H1 (cell line): ENCODE measurements at regions not wholly inside any gene's neighbourhood (a gene's known extent, or its start where the extent isn't known, plus 50 kb on each side); places are given as distances from the start of the nearest gene placed in this dataset.

ENCODE experiments used
- CTCF ChIA-PET: fragments of 300-600 bp; sonication (Branson Sonifier 250); formaldehyde crosslinking; loops from one replicate; lab custom pipeline; 2021; ENCODE audit not compliant: partially characterized antibody; lab: Charles Lee
- POLR2A ChIA-PET: fragments of 300-600 bp; sonication (Branson Sonifier 250); formaldehyde crosslinking; loops from one replicate; lab custom pipeline; 2021; ENCODE audit warnings: inconsistent platforms; ENCODE audit not compliant: partially characterized antibody; lab: Charles Lee
- DNase-seq, 2 experiments: peaks; one replicate each; pipeline versions ENCODE4 v3.0.0 to v3.0.0-alpha.2; 2010 to 2022; ENCODE audit warnings: low spot score in 2 of 2, low read depth in 1 of 2, mixed read lengths in 1 of 2
- FAIRE-seq: peaks from 2 replicates; lab custom pipeline; 2011; peaks lifted over from hg19 to GRCh38; lab: Jason Lieb, UNC
- H2AFZ ChIP-seq: 2 replicates; pipeline ENCODE4 v1.8.1; 2012; ENCODE audit warnings: low read length, inconsistent platforms
- H2AK5ac ChIP-seq: 2 replicates; pipeline ENCODE4 v1.6.1; 2013; ENCODE audit warnings: low read depth, low read length
- H2BK120ac ChIP-seq: replicated peaks from 2 replicates; pipeline ENCODE3; 2013; ENCODE audit warnings: low read depth, low read length, inconsistent platforms
- H2BK12ac ChIP-seq: 2 replicates; pipeline ENCODE4 v1.6.1; 2013; ENCODE audit warnings: low read depth, low read length
- H2BK15ac ChIP-seq: 2 replicates; pipeline ENCODE4 v1.6.1; 2013; ENCODE audit warnings: low read length
- H2BK20ac ChIP-seq: 2 replicates; pipeline ENCODE4 v1.6.1; 2013; ENCODE audit warnings: low read length
- H2BK5ac ChIP-seq: 2 replicates; pipeline ENCODE4 v1.6.1; 2013; ENCODE audit warnings: low read depth, low read length
- H3K14ac ChIP-seq: 2 replicates; pipeline ENCODE4 v1.6.1; 2013; ENCODE audit warnings: inconsistent platforms; ENCODE audit not compliant: insufficient read length
- H3K18ac ChIP-seq: 2 replicates; pipeline ENCODE4 v1.6.1; 2013; ENCODE audit warnings: low read length; ENCODE audit errors: extremely low read depth
- H3K23ac ChIP-seq: 2 replicates; pipeline ENCODE4 v1.6.1; 2013; ENCODE audit warnings: inconsistent platforms; ENCODE audit not compliant: insufficient read length
- H3K23me2 ChIP-seq: 2 replicates; pipeline ENCODE4 v1.6.1; 2013; ENCODE audit warnings: low read depth, low read length
- H3K27ac ChIP-seq: 2 replicates; pipeline ENCODE4 v1.6.1; 2011; ENCODE audit warnings: low read depth, low read length, inconsistent platforms
- H3K27me3 ChIP-seq, 4 experiments: replicated peaks in 1 of 4; 1 replicate in 1 of 4; 2 replicates in 3 of 4; pipeline versions ENCODE4 v1.6.1 to v1.8.1; 2011 to 2013; ENCODE audit warnings: low read length in 3 of 4, mild to moderate bottlenecking in 3 of 4, inconsistent platforms in 2 of 4, mixed read lengths in 2 of 4, moderate library complexity in 1 of 4; ENCODE audit not compliant: control insufficient read depth in 3 of 4, insufficient read depth in 3 of 4; ENCODE audit errors: extremely low read depth in 1 of 4
- H3K36me3 ChIP-seq, 4 experiments: 2 replicates each; pipeline versions ENCODE4 v1.6.1 to v1.8.1; 2011 to 2013; ENCODE audit warnings: mild to moderate bottlenecking in 4 of 4, low read length in 3 of 4, moderate library complexity in 2 of 4, control low read depth in 1 of 4, inconsistent platforms in 1 of 4; ENCODE audit not compliant: insufficient read depth in 4 of 4, control insufficient read depth in 2 of 4
- H3K4ac ChIP-seq: replicated peaks from 2 replicates; pipeline ENCODE3; 2013; ENCODE audit warnings: low read length, low read depth, mixed read lengths, inconsistent platforms; ENCODE audit not compliant: insufficient read length
- H3K4me1 ChIP-seq, 4 experiments: replicated peaks in 1 of 4; 1 replicate in 1 of 4; 2 replicates in 3 of 4; pipeline versions ENCODE4 v1.6.1 to v1.8.1; 2011 to 2013; ENCODE audit warnings: low read length in 3 of 4, inconsistent platforms in 2 of 4, mixed read lengths in 1 of 4; ENCODE audit not compliant: insufficient read depth in 4 of 4, control insufficient read depth in 3 of 4
- H3K4me2 ChIP-seq, 2 experiments: 2 replicates each; pipeline versions ENCODE4 v1.6.1 to v1.8.1; 2011 to 2013; ENCODE audit warnings: low read depth in 2 of 2, low read length in 2 of 2, control low read depth in 1 of 2, inconsistent platforms in 1 of 2, mild to moderate bottlenecking in 1 of 2; ENCODE audit not compliant: insufficient read depth in 1 of 2
- H3K4me3 ChIP-seq, 4 experiments: fragments of 200-600, 300-600 bp in 1 of 4; sonication (generic), shearing (Covaris generic), sonication (Bioruptor Twin) in 1 of 4; 2 replicates each; pipeline versions ENCODE4 v1.5.1 to v1.8.1; 2011 to 2016; ENCODE audit warnings: low read length in 4 of 4, low read depth in 3 of 4, control low read depth in 2 of 4, inconsistent platforms in 2 of 4, mild to moderate bottlenecking in 2 of 4, mixed read lengths in 1 of 4, moderate library complexity in 1 of 4; ENCODE audit not compliant: insufficient read depth in 2 of 4; ENCODE audit errors: extremely low read depth in 1 of 4
- H3K56ac ChIP-seq: replicated peaks from 2 replicates; pipeline ENCODE3; 2013; ENCODE audit warnings: low read depth, mild to moderate bottlenecking, mixed read lengths, low read length, inconsistent platforms; ENCODE audit not compliant: insufficient read length
- H3K79me1 ChIP-seq: 2 replicates; pipeline ENCODE4 v1.6.1; 2013; ENCODE audit warnings: low read depth, low read length, control low read depth
- H3K79me2 ChIP-seq, 2 experiments: 2 replicates each; pipeline versions ENCODE4 v1.6.1 to v1.8.1; 2012 to 2013; ENCODE audit warnings: low read length in 2 of 2, mild to moderate bottlenecking in 2 of 2, inconsistent platforms in 1 of 2; ENCODE audit not compliant: insufficient read depth in 2 of 2, control insufficient read depth in 1 of 2
- H3K9ac ChIP-seq, 4 experiments: replicated peaks in 1 of 4; 1 replicate in 1 of 4; 2 replicates in 3 of 4; pipeline versions ENCODE4 v1.6.1 to v1.8.1; 2011 to 2013; ENCODE audit warnings: low read depth in 3 of 4, low read length in 3 of 4, control low read depth in 2 of 4, mild to moderate bottlenecking in 2 of 4, moderate library complexity in 2 of 4, inconsistent platforms in 1 of 4; ENCODE audit errors: extremely low read depth in 1 of 4
- H3K9me3 ChIP-seq, 2 experiments: 2 replicates each; pipeline versions ENCODE4 v1.6.1 to v1.8.1; 2012 to 2013; ENCODE audit warnings: mild to moderate bottlenecking in 2 of 2, moderate library complexity in 2 of 2, control low read depth in 1 of 2, inconsistent platforms in 1 of 2, low read depth in 1 of 2, low read length in 1 of 2, mixed read lengths in 1 of 2; ENCODE audit not compliant: insufficient read depth in 2 of 2
- H4K20me1 ChIP-seq, 2 experiments: replicated peaks in 1 of 2; 2 replicates each; pipeline versions ENCODE3 to v1.8.1; 2011 to 2013; ENCODE audit warnings: inconsistent platforms in 2 of 2, low read length in 2 of 2, mild to moderate bottlenecking in 1 of 2; ENCODE audit not compliant: insufficient read depth in 2 of 2, control insufficient read depth in 1 of 2
- H4K5ac ChIP-seq: 2 replicates; pipeline ENCODE4 v1.6.1; 2013; ENCODE audit warnings: low read length, low read depth, mixed read lengths, inconsistent platforms; ENCODE audit not compliant: insufficient read length
- H4K8ac ChIP-seq: 2 replicates; pipeline ENCODE4 v1.8.0; 2013; ENCODE audit warnings: mild to moderate bottlenecking, moderate library complexity, low read length, inconsistent platforms; ENCODE audit not compliant: insufficient read depth; ENCODE audit errors: extremely low read depth
- H4K91ac ChIP-seq: replicated peaks from 2 replicates; pipeline ENCODE3; 2013; ENCODE audit warnings: low read length, mixed read lengths, inconsistent platforms; ENCODE audit not compliant: insufficient read length
- CBX5 ChIP-seq: fragments of 300-800, 300-1000 bp; sonication (generic); IDR thresholded peaks from 2 replicates; pipeline ENCODE4 v1.7.1; 2016; ENCODE audit warnings: antibody characterized with exemption, low read length, low read depth
- CREB1 ChIP-seq: IDR thresholded peaks from 2 replicates; pipeline ENCODE4 v1.6.1; 2012; ENCODE audit warnings: inconsistent platforms
- GTF2F1 ChIP-seq: IDR thresholded peaks from 2 replicates; pipeline ENCODE4 v1.6.1; 2012; ENCODE audit warnings: low read depth, low read length, improper control_type of control experiment, borderline replicate concordance
- KDM5A ChIP-seq: fragments of 200-600 bp; IDR thresholded peaks from 2 replicates; pipeline ENCODE4 v1.7.1; 2012; ENCODE audit warnings: mild to moderate bottlenecking, low read length, inconsistent platforms, mixed read lengths
- MAFK ChIP-seq: IDR thresholded peaks from 2 replicates; pipeline ENCODE4 v1.6.1; 2012; ENCODE audit warnings: low read depth, mild to moderate bottlenecking, improper control_type of control experiment, low read length
- POLR2A ChIP-seq, 2 experiments: IDR thresholded peaks; 1 replicate in 1 of 2; 2 replicates in 1 of 2; pipeline ENCODE4 v1.6.1; 2011; ENCODE audit warnings: low read depth in 2 of 2, low read length in 2 of 2, mild to moderate bottlenecking in 2 of 2; ENCODE audit errors: control extremely low read depth in 1 of 2
- SIX5 ChIP-seq: IDR thresholded peaks from 2 replicates; pipeline ENCODE4 v1.6.1; 2011; ENCODE audit warnings: mild to moderate bottlenecking, low read depth, low read length
- SP2 ChIP-seq: IDR thresholded peaks from 2 replicates; pipeline ENCODE4 v1.6.1; 2012; ENCODE audit warnings: mild to moderate bottlenecking, low read length, inconsistent platforms
- TAF1 ChIP-seq: IDR thresholded peaks from 2 replicates; pipeline ENCODE4 v1.6.1; 2011; ENCODE audit warnings: mild to moderate bottlenecking, low read depth, low read length
- WGBS, 2 experiments: shearing (Covaris generic) in 1 of 2; methylation state at CpG; one replicate each; pipeline versions ENCODE4 v1.1.6 to v1.1.7; 2013 to 2015; ENCODE audit warnings: low lambda C conversion rate in 2 of 2, mixed read lengths in 2 of 2, inconsistent platforms in 1 of 2, low coverage in 1 of 2, missing lambda C conversion rate in 1 of 2; ENCODE audit not compliant: insufficient replicate concordance in 2 of 2, insufficient coverage in 1 of 2, insufficient read length in 1 of 2; ENCODE audit errors: extremely low coverage in 1 of 2, missing lambda C conversion rate in 1 of 2; 5-methylcytosine and 5-hydroxymethylcytosine counted together
- TF ChIP-seq, protein P1 (sequence below): IDR thresholded peaks from 2 replicates; pipeline ENCODE4 v1.6.1; 2012; ENCODE audit warnings: inconsistent platforms

DNA sequence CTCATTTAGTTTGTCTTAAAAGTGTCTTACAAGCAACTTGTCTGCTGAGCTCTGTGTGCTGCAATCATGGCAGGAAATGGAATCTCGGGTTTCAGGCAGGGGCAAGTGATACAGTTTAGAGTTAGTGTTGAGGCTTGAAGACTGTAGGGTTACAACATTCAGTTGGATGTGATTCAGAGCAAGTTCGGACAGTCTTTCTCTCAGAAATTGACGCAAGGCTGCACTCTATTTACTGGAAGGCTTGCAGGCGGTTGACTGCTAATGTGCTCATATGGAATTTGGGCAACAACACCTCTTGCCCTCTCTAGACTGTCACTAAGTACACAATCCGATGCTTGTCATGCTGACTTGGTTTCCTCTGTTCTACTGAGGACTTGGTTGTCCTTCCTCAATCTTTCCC, 161.7 kb upstream of the BMPER start:
- Histone ChIP-seq H3K56ac (no peak overlapping the region), H3K4me1 (peaks cover 0 to 5% (median 0%) of the 10 kb centered on the region in 4 experiments; a peak in 1 of 7 replicates), H3K27ac (no peak overlapping the region), H3K9ac (no peak overlapping the region), H3K27me3 (no peaks in the 10 kb centered on the region), H4K20me1 (no peaks in the 10 kb centered on the region), H3K4ac (no peak overlapping the region), H2AFZ (no peak overlapping the region), H2AK5ac (no peak overlapping the region), H3K9me3 (no peaks in the 10 kb centered on the region), H2BK120ac (no peak overlapping the region), H2BK15ac (no peak overlapping the region), H3K79me1 (peaks cover 3% of the 10 kb centered on the region; the same call in 1 of the 2 replicates), H4K8ac (no peak overlapping the region), H3K4me3 (no peak overlapping the region), H3K18ac (no peak overlapping the region), H4K91ac (no peak overlapping the region), H3K36me3 (no peaks in the 10 kb centered on the region), H2BK5ac (no peak overlapping the region), H3K4me2 (no peak overlapping the region), H3K14ac (no peak overlapping the region), H3K23ac (no peak overlapping the region), H4K5ac (no peak overlapping the region), H2BK12ac (peak overlapping the region; percentile 3; the same call in 1 of the 2 replicates), H3K23me2 (no peaks in the 10 kb centered on the region; the same call in 1 of the 2 replicates), H2BK20ac (no peak overlapping the region), H3K79me2 (no peaks in the 10 kb centered on the region)
- ChIA-PET POLR2A (no interaction called here), CTCF (interaction anchor here (0.7 to 2.9 kb wide), 17 partner anchors 11 to 500 kb away, joined by 3 to 10 read pairs (median 4); no protein-coding TSS in a partner anchor)
- no peak for DNase-seq
- WGBS, 2 experiments: 86% methylated on average over 5 of the region's 5 CpGs; no CpG with 5 or more reads in 1 of the 2 experiments
- FAIRE-seq: no peak
- no peak for TF ChIP-seq CBX5
- TF ChIP-seq SP2: no peak
- TF ChIP-seq KDM5A: no peak
- no peak for TF ChIP-seq POLR2A (IDR thresholded peaks at IDR 0.05; ENCODE audit: control extremely low read depth in 1 of 2, low read depth in 2 of 2, low read length in 2 of 2)
- no peak for TF ChIP-seq MAFK
- TF ChIP-seq SIX5: no peak
- TF ChIP-seq, protein P1, sequence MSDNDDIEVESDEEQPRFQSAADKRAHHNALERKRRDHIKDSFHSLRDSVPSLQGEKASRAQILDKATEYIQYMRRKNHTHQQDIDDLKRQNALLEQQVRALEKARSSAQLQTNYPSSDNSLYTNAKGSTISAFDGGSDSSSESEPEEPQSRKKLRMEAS: no peak
- no peak for TF ChIP-seq TAF1
- TF ChIP-seq GTF2F1: no peak
- TF ChIP-seq CREB1: no peak
